Vagina (tissue), 2 donors: ENCODE measurements at regions not wholly inside any gene's neighbourhood (a gene's known extent, or its start where the extent isn't known, plus 50 kb on each side); places are given as distances from the start of the nearest gene placed in this dataset.

ENCODE experiments used
- DNase-seq, 2 donors: peaks; one replicate each; pipeline ENCODE4 v3.0.0-alpha.2; 2017; ENCODE audit errors: extremely low spot score in 2 of 2
- H3K27ac ChIP-seq: fragments of 200-600 bp; sonication (generic); one replicate; pipeline ENCODE4 v1.5.1; 2019
- H3K27me3 ChIP-seq: fragments of 200-600 bp; sonication (generic); one replicate; pipeline ENCODE4 v1.5.1; 2019
- H3K36me3 ChIP-seq, 2 donors: fragments of 200-600 bp; sonication (generic); one replicate each; pipeline ENCODE4 v1.5.1; 2017 to 2019
- H3K4me1 ChIP-seq: fragments of 200-600 bp; sonication (generic); one replicate; pipeline ENCODE4 v1.5.1; 2019
- H3K4me3 ChIP-seq, 2 donors: fragments of 200-600 bp; sonication (generic); 1 replicate in 1 of 2; 2 replicates in 1 of 2; pipeline ENCODE4 v1.5.1; 2016 to 2019
- H3K9me3 ChIP-seq: fragments of 200-600 bp; sonication (generic); one replicate; pipeline ENCODE4 v1.5.1; 2019
- POLR2A ChIP-seq, 2 donors: fragments of 450-650 bp; IDR thresholded peaks; one replicate each; pipeline ENCODE4 v1.6.1; 2017; ENCODE audit warnings: antibody characterized with exemption in 2 of 2, mild to moderate bottlenecking in 2 of 2, moderate library complexity in 2 of 2
- POLR2AphosphoS5 ChIP-seq, 2 donors: sonication (generic); formaldehyde crosslinking; IDR thresholded peaks; one replicate each; pipeline ENCODE4 v1.9.0; 2017; ENCODE audit warnings: antibody characterized with exemption in 2 of 2, mild to moderate bottlenecking in 2 of 2, low read depth in 1 of 2; ENCODE audit not compliant: insufficient read depth in 1 of 2
- intact Hi-C: fragments of 100-400 bp; cut with DNase I; formaldehyde crosslinking; loops from one replicate; pipeline ENCODE4 v1.15.1; 2023
- TF ChIP-seq, protein P1 (sequence below), 3 experiments: fragments of 450-650 bp in 2 of 3; fragments of 200-600 bp in 1 of 3; sonication (generic) in 1 of 3; IDR thresholded peaks; one replicate each; pipeline ENCODE4 v1.5.1; 2017 to 2019; ENCODE audit warnings: antibody characterized with exemption in 3 of 3, mild to moderate bottlenecking in 2 of 3, moderate library complexity in 2 of 3

DNA sequence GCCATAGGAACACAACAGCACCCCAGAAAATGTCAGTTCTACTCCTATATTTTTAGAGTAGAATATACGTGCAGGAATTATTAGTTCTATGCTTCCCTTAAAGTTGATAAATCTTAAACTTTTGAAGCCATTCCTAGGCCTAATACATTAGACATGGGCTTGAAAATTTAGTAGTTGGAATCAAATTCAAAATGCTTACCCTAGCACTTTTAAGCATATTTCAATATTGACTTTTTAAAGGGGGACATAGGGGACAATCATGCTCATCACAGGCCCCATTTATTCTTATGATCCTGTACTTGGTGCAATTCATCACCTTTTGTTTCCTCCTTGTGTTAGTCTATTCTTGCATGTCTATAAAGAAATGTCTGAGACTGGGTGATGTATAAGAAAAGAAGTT lies 129.0 kb downstream of the FAM174A start:
- TF ChIP-seq POLR2A (IDR thresholded peaks at IDR 0.05) (no peak), POLR2AphosphoS5 (IDR thresholded peaks at IDR 0.05; ENCODE audit: insufficient read depth in 1 of 2, low read depth in 1 of 2) (no peak)
- TF ChIP-seq, protein P1, sequence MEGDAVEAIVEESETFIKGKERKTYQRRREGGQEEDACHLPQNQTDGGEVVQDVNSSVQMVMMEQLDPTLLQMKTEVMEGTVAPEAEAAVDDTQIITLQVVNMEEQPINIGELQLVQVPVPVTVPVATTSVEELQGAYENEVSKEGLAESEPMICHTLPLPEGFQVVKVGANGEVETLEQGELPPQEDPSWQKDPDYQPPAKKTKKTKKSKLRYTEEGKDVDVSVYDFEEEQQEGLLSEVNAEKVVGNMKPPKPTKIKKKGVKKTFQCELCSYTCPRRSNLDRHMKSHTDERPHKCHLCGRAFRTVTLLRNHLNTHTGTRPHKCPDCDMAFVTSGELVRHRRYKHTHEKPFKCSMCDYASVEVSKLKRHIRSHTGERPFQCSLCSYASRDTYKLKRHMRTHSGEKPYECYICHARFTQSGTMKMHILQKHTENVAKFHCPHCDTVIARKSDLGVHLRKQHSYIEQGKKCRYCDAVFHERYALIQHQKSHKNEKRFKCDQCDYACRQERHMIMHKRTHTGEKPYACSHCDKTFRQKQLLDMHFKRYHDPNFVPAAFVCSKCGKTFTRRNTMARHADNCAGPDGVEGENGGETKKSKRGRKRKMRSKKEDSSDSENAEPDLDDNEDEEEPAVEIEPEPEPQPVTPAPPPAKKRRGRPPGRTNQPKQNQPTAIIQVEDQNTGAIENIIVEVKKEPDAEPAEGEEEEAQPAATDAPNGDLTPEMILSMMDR (IDR thresholded peaks at IDR 0.05) = no peak
- Histone ChIP-seq H3K27ac (no peak overlapping the region), H3K4me1 (no peaks in the 10 kb centered on the region), H3K4me3 (no peak overlapping the region), H3K27me3 (no peaks in the 10 kb centered on the region), H3K9me3 (no peaks in the 10 kb centered on the region), H3K36me3 (no peaks in the 10 kb centered on the region)
- DNase-seq = no peak
- intact Hi-C loops = no loop called here

DNA sequence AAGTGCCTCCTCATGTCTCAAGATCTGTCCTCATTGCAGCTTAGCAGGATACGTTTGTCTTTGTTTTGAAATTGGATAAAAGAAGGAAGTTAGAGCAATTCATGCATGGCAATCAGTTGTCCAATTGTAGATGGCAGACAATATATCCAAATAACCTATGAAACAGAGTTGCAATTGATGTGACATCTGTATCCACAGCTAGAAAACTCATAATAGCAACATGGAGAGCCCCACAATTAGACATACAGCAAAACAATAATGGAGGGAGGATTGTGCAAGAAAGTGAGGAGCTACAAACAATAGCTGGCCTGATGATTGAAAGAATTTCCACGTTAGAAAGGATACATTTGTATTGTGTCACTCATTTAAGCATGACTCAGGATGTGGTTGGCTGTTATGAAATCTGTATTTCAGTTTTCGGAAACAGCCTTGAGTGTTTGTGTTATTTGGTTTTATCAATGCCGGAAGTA lies 132.0 kb downstream of the FAM174A start:
- peak in 1 of 2 donors; percentile 67 for TF ChIP-seq POLR2AphosphoS5 (IDR thresholded peaks at IDR 0.05; ENCODE audit: insufficient read depth in 1 of 2, low read depth in 1 of 2)
- TF ChIP-seq, protein P1 (IDR thresholded peaks at IDR 0.05) = no peak
- DNase-seq = no peak
- no peaks in the 10 kb centered on the region for H3K27me3 ChIP-seq

DNA sequence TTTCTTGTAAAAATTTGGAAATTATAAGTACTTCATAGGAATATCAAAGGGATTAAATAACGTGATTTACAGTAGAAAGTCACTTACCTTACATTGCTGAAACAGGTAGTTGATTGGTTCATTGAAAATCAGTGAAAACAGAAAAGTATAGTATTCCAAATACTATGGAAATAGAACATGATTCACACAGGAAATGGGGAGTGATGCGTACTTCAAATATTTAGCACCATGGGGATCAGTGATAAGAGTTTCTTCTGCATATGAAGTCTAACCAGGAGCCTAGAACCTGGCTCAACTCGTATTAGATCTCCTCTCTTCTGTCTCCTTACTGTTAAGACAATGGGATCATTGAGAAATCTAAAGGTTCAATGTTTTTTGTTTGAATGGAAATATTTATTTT lies 133.3 kb downstream of the FAM174A start:
- no peak overlapping the region for H3K4me3 ChIP-seq
- no peaks in the 10 kb centered on the region for H3K9me3 ChIP-seq
- no peak overlapping the region for H3K27ac ChIP-seq
- no peak for TF ChIP-seq POLR2AphosphoS5 (IDR thresholded peaks at IDR 0.05; ENCODE audit: insufficient read depth in 1 of 2, low read depth in 1 of 2)
- no peak for TF ChIP-seq POLR2A (IDR thresholded peaks at IDR 0.05)
- TF ChIP-seq, protein P1 (IDR thresholded peaks at IDR 0.05) = no peak
- intact Hi-C loops = no loop called here
- DNase-seq = no peak
- H3K4me1 ChIP-seq = no peaks in the 10 kb centered on the region
- no peaks in the 10 kb centered on the region for H3K27me3 ChIP-seq
- H3K36me3 ChIP-seq = no peaks in the 10 kb centered on the region

More for the DNA sequence above, 132.0 kb downstream of the FAM174A start:
- Histone ChIP-seq H3K4me1 (no peaks in the 10 kb centered on the region), H3K9me3 (no peaks in the 10 kb centered on the region), H3K27ac (no peak overlapping the region), H3K4me3 (no peak overlapping the region), H3K36me3 (no peaks in the 10 kb centered on the region)
- intact Hi-C loops = no loop called here

DNA sequence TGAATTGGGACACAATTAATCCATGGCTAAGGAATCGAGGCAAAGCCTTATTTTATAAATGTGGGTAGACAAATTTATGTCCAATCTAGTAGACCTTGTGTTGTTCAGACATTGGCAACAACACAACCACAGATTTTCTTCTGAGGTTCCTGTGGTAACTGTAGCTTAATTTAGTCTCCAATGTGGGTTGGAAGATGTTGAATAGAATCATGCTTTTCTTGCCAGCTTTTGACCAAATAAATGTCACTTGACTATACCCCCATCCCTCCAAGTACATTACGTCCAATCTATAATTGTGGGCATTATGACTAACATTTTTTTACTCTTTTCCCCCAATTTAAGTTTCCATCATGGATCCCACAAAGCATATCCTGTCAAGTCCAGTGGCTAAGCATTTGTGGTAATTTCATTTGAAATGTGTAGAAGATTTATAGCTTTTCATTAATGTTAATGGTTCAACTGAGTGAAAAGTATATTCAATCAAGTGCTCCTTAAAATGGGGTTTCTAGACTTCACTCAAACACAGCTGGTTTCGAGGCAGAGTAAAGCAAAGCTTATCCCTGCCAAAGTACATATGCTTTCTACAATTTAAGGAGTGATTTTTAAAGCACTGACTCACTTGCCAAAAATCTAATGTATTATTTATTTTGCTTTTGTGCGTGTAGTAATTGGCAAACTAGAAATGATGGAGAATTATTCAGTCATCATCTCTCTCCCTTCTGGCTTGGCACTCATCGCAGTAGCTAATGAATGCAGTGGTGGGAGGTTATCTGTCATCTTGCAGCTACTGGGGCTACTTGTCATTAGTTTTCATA lies 141.8 kb downstream of the FAM174A start:
- TF ChIP-seq POLR2A (IDR thresholded peaks at IDR 0.05) = no peak
- TF ChIP-seq, protein P1 (IDR thresholded peaks at IDR 0.05) = no peak
- intact Hi-C loops = no loop called here
- Histone ChIP-seq H3K4me1 (no peaks in the 10 kb centered on the region), H3K27me3 (no peaks in the 10 kb centered on the region), H3K27ac (no peak overlapping the region), H3K9me3 (no peaks in the 10 kb centered on the region), H3K36me3 (no peaks in the 10 kb centered on the region), H3K4me3 (no peak overlapping the region)
- DNase-seq = no peak

DNA sequence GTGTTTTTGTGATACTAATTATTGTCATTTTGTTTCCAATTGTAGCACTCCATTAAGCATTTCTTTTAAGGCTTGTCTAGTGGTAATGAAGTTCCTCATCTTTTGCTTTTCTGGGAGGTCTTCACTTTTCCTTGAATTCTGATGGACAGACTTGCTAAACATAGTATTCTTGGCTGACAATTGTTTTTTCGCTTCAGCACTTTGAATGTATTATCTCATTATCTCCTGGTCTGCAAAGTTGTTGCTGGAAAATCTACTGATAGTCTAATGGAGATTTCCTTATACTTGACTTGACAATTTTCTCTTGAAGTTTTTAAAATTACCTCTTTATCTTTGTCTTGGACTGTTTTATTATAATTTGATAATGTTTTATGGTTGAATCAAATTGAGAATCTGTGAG lies 147.5 kb downstream of the FAM174A start:
- TF ChIP-seq, protein P1 (IDR thresholded peaks at IDR 0.05) = no peak
- TF ChIP-seq POLR2A (IDR thresholded peaks at IDR 0.05) (no peak), POLR2AphosphoS5 (IDR thresholded peaks at IDR 0.05; ENCODE audit: insufficient read depth in 1 of 2, low read depth in 1 of 2) (no peak)
- intact Hi-C loops = no loop called here
- no peak overlapping the region for H3K4me3 ChIP-seq
- H3K9me3 ChIP-seq = peaks cover 3% of the 10 kb centered on the region
- no peak overlapping the region for H3K27ac ChIP-seq
- no peaks in the 10 kb centered on the region for H3K36me3 ChIP-seq
- DNase-seq = no peak
- H3K4me1 ChIP-seq = no peaks in the 10 kb centered on the region
- no peaks in the 10 kb centered on the region for H3K27me3 ChIP-seq
